ENCODE measurements at regions not wholly inside any gene's neighbourhood (a gene's known extent, or its start where the extent isn't known, plus 50 kb on each side); places are given as distances from the start of the nearest gene placed in this dataset.
"Not testable (repeated sequence)": the region's sequence is repeated elsewhere in the genome, so short reads cannot be mapped to it uniquely, and the experiment has no call there.

DNA sequence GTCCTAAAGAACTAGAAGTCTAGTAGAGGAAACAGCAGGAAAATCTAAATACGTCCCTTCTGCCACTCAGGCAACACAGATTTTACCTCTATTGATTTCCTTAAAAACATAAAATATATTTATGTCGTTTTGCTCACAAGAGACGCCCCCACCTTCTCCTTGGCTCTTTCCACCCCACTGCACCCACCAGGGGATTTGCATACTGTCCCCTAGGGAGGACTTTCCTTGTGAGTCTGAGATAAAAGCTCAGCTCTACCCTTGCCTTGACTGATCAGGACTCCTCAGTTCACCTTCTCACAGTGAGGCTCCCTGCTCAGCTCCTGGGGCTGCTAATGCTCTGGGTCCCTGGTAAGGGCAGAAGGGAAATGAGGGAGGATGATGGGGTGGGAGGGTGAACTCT is 1488.1 kb downstream of the RPIA start:
- DNase-seq (ENCODE audit: low spot score); ATAC-seq: not testable (repeated sequence)

- peak; percentile 83 for ATAC-seq
Measured at GRCh38 chr2:90207454-90208058, 1516.1 kb downstream of the RPIA start.

DNA sequence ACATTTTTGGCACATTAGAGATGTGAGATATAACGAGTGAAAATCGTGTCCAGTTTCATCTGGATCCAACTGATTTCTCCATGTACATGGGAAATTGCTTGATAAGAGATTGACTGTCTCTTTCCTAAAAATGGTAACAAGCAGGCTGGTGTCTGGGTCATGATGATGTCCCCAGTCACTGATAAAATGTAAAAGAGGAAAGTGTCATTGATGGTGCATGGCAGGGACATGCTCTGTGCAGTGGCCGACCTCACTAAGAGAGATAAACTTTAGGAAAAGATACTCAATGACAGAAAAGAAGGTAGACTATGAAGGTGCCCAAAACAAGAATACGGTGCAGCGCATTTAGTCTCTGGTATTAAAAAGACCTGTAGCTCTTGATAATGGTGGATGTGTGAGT is 1517.5 kb downstream of the RPIA start:
- DNase-seq (ENCODE audit: low spot score), result no peak
- ATAC-seq, result no peak

More at GRCh38 chr2:90207454-90208058, 1516.1 kb downstream of the RPIA start:
- no peak for DNase-seq (ENCODE audit: low spot score)

DNA sequence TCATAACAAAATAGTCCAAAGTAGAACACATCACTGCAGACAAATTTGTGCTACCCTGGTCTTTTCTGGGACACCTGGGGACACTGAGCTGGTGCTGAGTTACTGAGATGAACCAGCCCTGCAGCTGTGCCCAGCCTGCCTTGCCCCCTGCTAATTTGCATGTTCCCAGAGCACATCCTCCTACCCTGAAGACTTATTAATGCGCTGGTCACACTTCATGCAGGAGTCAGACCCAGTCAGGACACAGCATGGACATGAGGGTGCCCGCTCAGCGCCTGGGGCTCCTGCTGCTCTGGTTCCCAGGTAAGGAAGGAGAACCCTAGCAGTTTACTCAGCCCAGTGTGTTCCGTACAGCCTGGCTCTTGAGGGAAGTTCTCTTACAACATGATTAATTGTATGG is 1518.3 kb downstream of the RPIA start:
- no peak for DNase-seq (ENCODE audit: low spot score)
- ATAC-seq, result no peak

- DNase-seq (ENCODE audit: low spot score); ATAC-seq: not testable (repeated sequence)
Measured at GRCh38 chr2:90215880-90216279, 1524.4 kb downstream of the RPIA start.

DNA sequence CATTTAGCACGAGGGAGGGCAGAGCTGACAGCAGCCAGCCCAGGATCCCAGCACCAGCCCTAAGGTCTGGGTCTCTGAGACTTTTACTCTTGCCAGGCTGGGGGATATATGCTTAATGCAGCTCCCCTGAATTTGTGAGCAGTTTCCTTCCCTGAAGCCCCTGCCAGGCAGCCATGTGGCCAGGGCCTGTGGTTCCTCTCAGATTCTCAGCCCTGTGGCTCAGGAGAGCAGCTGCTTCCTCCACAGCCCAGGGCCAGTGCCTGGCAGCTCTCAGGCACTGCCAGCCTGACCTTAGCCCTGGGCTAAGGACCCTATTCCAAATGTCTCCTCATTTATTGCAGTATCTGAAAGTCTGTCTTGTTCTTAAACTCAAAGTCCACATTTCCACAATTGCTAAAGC is 1525.3 kb downstream of the RPIA start:
- not testable (repeated sequence) for DNase-seq (ENCODE audit: low spot score); ATAC-seq

GRCh38 chr2:90218534-90218933 is 1527.1 kb downstream of the RPIA start:
- not testable (repeated sequence) for DNase-seq (ENCODE audit: low spot score); ATAC-seq

DNA sequence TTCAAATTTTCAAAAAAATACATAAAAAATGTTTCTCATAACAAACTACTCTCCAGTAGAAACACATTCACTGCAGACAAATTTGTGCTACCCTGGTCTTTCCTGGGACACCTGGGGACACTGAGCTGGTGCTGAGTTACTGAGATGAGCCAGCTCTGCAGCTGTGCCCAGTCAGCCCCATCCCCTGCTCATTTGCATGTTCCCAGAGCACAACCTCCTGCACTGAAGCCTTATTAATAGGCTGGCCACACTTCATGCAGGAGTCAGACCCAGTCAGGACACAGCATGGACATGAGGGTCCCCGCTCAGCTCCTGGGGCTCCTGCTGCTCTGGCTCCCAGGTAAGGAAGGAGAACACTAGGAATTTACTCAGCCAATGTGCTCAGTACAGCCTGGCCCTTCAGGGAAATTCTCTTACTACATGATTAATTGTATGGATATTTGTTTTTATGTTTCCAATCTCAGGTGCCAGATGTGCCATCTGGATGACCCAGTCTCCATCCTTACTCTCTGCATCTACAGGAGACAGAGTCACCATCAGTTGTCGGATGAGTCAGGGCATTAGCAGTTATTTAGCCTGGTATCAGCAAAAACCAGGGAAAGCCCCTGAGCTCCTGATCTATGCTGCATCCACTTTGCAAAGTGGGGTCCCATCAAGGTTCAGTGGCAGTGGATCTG is 1529.3 kb downstream of the RPIA start:
- not testable (repeated sequence) for ATAC-seq; DNase-seq (ENCODE audit: low spot score)

GRCh38 chr2:90221300-90221651 is 1529.8 kb downstream of the RPIA start:
- DNase-seq (ENCODE audit: low spot score), result no peak
- no peak for ATAC-seq

- DNase-seq (ENCODE audit: low spot score); ATAC-seq: not testable (repeated sequence)
Measured at GRCh38 chr2:90224767-90225166, 1533.3 kb downstream of the RPIA start.

DNA sequence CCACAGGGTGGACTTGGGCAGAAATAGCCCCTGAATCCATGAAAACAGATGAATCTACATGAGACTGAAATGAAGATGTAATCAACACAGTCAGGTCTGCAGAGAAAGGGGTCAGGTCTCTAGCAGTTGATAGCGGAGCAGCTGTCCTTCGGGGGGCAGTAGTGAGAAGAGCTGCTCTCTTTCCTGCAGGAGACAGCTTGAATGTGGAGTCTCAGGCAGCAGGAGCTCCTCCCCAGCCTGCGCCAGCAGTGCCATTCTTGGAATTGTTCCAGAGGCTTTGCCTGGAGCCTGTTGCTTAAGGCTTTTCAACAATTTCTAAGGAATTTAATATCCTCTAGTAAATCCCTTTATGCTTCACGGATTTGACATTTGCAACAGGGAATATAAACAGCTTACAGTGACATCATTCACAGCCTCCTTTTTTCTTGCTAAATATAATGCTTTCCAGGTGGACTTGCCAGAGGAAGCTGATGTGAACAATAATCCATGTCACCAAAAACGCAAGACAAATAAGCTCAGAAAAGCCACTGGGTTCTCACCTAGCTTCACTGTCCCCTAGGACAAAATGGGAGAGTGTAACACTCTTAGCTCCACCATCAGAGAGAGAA is 1535.1 kb downstream of the RPIA start:
- not testable (repeated sequence) for ATAC-seq; DNase-seq (ENCODE audit: low spot score)

- DNase-seq (ENCODE audit: low spot score); ATAC-seq: not testable (repeated sequence)
Measured at GRCh38 chr2:90231199-90231598, 1539.7 kb downstream of the RPIA start.

DNA sequence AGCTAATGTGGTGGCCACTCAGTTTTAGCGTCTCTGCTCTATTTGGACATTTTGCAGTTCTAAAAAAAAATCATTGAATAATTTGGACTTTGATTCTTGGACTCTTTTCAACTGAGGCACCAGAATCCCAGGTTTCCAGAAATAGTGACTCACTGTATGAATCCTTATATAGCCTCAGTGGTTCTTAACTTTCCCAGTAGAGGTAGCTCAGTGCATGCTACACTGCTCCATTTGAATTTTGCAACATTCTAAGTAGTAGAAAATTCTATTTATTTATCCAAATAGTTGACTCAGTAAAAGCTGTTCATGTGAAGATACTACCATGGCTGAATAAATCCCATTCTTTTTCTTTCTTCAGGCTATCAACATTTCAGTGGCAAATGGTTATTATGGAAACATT is 1544.0 kb downstream of the RPIA start:
- peak; percentile 67 for ATAC-seq
- not testable (repeated sequence) for DNase-seq (ENCODE audit: low spot score)

DNA sequence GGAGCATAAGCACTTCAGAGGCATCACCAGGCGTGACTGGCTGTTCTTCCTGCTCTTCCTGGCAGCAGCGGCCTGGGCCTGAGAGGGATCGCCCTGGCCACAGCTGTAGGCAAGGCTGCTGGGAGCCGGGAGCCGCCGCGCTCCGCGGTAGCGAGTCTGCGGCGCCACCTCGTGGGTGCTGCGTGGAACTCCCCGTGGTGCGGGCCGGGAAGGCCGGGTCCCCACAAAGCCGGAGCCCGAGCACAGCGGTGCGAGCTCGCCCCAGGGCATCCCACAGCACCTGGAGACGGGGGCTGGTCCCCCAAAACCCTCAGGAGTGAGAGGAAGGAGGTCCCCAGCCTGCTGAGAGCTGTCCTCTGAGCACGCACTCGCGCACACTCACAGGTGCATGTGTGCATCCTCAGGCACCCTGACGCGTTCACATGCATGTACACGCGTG is 1546.5 kb downstream of the RPIA start:
- DNase-seq (ENCODE audit: low spot score), result peak; percentile 70
- ATAC-seq, result peak; percentile 75

GRCh38 chr2:90238505-90239230 is 1547.2 kb downstream of the RPIA start:
- ATAC-seq; DNase-seq (ENCODE audit: low spot score): not testable (repeated sequence)

DNA sequence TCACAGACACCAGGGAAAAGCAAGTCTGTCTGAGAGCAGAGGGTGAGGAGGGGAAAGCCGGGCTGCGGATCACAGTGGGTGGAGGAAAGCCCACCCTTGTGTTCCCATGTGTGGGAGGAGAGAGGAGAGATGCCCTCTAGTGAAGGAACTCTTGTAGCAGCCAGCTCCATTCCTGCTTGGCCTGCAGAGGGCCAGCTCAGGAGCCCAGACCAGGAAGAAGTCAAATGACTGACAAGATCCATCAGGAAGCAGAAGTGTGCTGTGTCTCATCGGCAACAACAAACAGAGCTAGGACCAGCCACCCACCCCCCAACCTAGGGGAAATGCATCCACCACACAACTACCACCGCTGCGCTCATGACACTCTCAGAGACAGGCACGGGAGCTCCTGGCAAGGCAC is 1548.3 kb downstream of the RPIA start:
- not testable (repeated sequence) for DNase-seq (ENCODE audit: low spot score); ATAC-seq

- DNase-seq (ENCODE audit: low spot score), result not testable (repeated sequence)
Measured at GRCh38 chr2:90244902-90245765, 1553.7 kb downstream of the RPIA start.

GRCh38 chr2:90248400-90248799 is 1556.9 kb downstream of the RPIA start:
- not testable (repeated sequence) for DNase-seq (ENCODE audit: low spot score); ATAC-seq

More at GRCh38 chr2:90244902-90245765, 1553.7 kb downstream of the RPIA start:
- ATAC-seq, result not testable (repeated sequence)

DNA sequence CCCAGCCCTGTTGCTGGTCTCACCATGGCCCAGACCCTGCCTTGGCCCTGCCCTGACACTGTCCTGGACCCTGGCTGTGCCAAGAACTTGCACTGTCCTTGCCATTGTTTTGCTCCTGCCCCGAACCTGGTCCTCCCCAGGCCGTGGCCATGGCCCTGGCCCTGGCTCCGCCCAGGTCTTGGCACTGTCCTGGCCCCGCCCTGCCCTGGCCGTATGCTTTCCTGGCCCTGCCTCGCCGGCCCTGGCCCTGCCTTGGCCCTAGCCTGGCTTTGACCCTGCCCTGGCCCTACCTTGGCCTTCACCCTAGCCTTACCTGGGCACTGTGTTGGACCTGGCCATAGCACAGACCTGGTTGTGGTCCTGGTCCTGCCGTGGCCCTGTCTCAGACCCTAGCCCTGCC is 1558.9 kb downstream of the RPIA start:
- DNase-seq (ENCODE audit: low spot score); ATAC-seq: not testable (repeated sequence)

DNA sequence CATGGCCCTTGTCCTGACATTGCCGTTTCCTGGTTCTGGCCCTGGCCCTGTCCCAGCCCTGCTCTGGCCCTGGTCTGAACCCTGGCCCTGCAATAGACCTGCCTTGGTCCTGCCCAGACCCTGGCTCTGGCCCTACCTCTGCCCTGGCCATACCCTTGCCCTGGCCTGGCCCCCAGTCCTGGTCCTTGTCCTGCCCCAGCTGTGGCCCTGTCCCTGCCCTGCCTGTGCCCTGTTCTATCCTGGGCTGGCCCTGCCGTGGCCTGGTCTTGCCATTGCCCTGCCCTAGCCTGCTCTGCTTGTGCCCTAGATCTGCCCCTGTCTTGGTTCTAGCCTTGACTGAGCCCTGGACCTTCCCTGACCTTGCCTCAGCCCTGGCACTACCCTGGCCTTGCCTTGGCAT is 1560.1 kb downstream of the RPIA start:
- not testable (repeated sequence) for DNase-seq (ENCODE audit: low spot score); ATAC-seq

All from left lobe of liver (tissue), 2 donors.